ENCODE measurements at regions not wholly inside any gene's neighbourhood (a gene's known extent, or its start where the extent isn't known, plus 50 kb on each side); places are given as distances from the start of the nearest gene placed in this dataset.
"Not testable (repeated sequence)": the region's sequence is repeated elsewhere in the genome, so short reads cannot be mapped to it uniquely, and the experiment has no call there.

- DNase-seq (ENCODE audit: low read depth): no peak
- Histone ChIP-seq H3K27me3 (ENCODE audit: control insufficient read depth, insufficient read depth, low read length) (no peaks in the 10 kb centered on the region), H3K4me3 (ENCODE audit: low read depth, low read length) (no peak overlapping the region), H3K36me3 (ENCODE audit: control insufficient read depth, insufficient read depth, low read length) (no peaks in the 10 kb centered on the region)
- TF ChIP-seq, protein P1, sequence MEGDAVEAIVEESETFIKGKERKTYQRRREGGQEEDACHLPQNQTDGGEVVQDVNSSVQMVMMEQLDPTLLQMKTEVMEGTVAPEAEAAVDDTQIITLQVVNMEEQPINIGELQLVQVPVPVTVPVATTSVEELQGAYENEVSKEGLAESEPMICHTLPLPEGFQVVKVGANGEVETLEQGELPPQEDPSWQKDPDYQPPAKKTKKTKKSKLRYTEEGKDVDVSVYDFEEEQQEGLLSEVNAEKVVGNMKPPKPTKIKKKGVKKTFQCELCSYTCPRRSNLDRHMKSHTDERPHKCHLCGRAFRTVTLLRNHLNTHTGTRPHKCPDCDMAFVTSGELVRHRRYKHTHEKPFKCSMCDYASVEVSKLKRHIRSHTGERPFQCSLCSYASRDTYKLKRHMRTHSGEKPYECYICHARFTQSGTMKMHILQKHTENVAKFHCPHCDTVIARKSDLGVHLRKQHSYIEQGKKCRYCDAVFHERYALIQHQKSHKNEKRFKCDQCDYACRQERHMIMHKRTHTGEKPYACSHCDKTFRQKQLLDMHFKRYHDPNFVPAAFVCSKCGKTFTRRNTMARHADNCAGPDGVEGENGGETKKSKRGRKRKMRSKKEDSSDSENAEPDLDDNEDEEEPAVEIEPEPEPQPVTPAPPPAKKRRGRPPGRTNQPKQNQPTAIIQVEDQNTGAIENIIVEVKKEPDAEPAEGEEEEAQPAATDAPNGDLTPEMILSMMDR (IDR thresholded peaks at IDR 0.05; ENCODE audit: insufficient read depth, low read length, poor library complexity, severe bottlenecking): no peak
Measured at GRCh38 chr13:95411428-95412040, 110.3 kb upstream of the ABCC4 start.

GRCh38 chr13:95418946-95419345 is 117.7 kb upstream of the ABCC4 start:
- DNase-seq (ENCODE audit: low read depth): no peak
- no peaks in the 10 kb centered on the region for H3K27me3 ChIP-seq (ENCODE audit: control insufficient read depth, insufficient read depth, low read length)
- H3K36me3 ChIP-seq (ENCODE audit: control insufficient read depth, insufficient read depth, low read length): no peaks in the 10 kb centered on the region
- TF ChIP-seq, protein P1 (IDR thresholded peaks at IDR 0.05; ENCODE audit: insufficient read depth, low read length, poor library complexity, severe bottlenecking): no peak
- no peak overlapping the region for H3K4me3 ChIP-seq (ENCODE audit: low read depth, low read length)

DNA sequence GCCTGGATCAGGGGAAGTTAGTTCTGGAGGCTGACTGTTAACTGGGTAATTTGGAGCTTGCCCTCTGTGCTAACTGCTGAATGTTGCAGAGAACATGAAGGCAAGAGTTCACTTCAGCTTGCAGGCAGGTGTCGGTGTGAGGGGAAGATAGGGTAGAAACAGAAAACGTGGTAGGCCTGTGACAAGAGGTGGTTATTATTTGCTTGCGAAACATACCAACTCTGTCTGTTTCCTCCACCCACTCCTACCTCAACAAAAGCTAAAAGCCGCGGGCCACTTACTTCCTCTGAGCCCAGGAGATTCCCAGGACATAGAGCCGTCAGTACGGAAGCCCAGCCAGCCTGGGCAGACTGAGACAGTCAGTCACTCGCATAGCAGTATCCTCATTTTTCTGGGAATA is 119.2 kb upstream of the ABCC4 start:
- no peaks in the 10 kb centered on the region for H3K36me3 ChIP-seq (ENCODE audit: control insufficient read depth, insufficient read depth, low read length)
- H3K27me3 ChIP-seq (ENCODE audit: control insufficient read depth, insufficient read depth, low read length): no peaks in the 10 kb centered on the region
- TF ChIP-seq, protein P1 (IDR thresholded peaks at IDR 0.05; ENCODE audit: insufficient read depth, low read length, poor library complexity, severe bottlenecking): no peak
- no peak for DNase-seq (ENCODE audit: low read depth)
- H3K4me3 ChIP-seq (ENCODE audit: low read depth, low read length): no peak overlapping the region

GRCh38 chr13:95426631-95427030 is 125.4 kb upstream of the ABCC4 start:
- no peaks in the 10 kb centered on the region for H3K36me3 ChIP-seq (ENCODE audit: control insufficient read depth, insufficient read depth, low read length)
- TF ChIP-seq, protein P1 (IDR thresholded peaks at IDR 0.05; ENCODE audit: insufficient read depth, low read length, poor library complexity, severe bottlenecking): no peak
- no peak for DNase-seq (ENCODE audit: low read depth)
- no peak overlapping the region for H3K4me3 ChIP-seq (ENCODE audit: low read depth, low read length)
- no peaks in the 10 kb centered on the region for H3K27me3 ChIP-seq (ENCODE audit: control insufficient read depth, insufficient read depth, low read length)

DNA sequence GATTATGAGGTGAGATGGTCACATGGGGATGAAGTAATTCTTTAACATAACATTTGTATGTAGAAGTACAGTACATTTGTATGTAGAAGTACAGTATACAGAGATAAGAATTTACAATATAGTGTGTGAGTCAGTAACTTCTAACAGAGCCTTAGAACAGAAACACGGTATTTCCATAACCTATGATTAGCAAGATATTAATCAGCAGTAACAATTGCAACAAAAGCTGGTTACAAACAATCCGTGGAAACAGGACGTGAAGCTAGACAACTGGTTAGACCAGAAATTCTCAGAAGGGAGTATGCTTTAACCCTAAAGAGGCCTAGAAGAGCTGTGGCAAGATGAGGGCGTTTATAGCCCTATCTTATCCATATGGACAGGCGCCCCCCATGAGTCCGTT is 122.0 kb upstream of the CLDN10 start:
- not testable (repeated sequence) for H3K36me3 ChIP-seq (ENCODE audit: control insufficient read depth, insufficient read depth, low read length); H3K27me3 ChIP-seq (ENCODE audit: control insufficient read depth, insufficient read depth, low read length); DNase-seq (ENCODE audit: low read depth); H3K4me3 ChIP-seq (ENCODE audit: low read depth, low read length)

DNA sequence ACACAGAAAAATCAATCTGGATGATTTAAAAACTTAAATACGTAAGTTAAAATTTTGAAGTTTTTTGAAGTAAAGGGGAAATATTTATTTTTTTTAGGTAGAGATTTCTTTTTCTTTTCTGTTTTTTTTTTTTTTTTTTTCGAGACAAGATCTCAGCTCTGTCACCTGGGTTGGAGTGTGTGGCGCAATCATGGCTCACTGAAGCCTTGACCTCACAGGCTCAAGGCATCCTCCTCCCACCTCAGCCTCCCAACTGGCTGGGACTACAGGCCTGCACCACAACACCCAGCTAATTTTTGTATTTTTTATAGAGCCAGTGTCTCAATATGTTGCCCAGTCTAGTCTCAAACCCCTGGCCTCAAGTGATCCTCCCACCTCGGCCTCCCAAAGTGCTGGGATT is 120.4 kb upstream of the CLDN10 start:
- Histone ChIP-seq H3K36me3 (ENCODE audit: control insufficient read depth, insufficient read depth, low read length) (no peaks in the 10 kb centered on the region), H3K27me3 (ENCODE audit: control insufficient read depth, insufficient read depth, low read length) (no peaks in the 10 kb centered on the region), H3K4me3 (ENCODE audit: low read depth, low read length) (no peak overlapping the region)
- TF ChIP-seq, protein P1 (IDR thresholded peaks at IDR 0.05; ENCODE audit: insufficient read depth, low read length, poor library complexity, severe bottlenecking): no peak
- no peak for DNase-seq (ENCODE audit: low read depth)
